HG03039 (cell line): ENCODE measurements at regions not wholly inside any gene's neighbourhood (a gene's known extent, or its start where the extent isn't known, plus 50 kb on each side); places are given as distances from the start of the nearest gene placed in this dataset.

Experiments used
- ATAC-seq: cut with Tn5 transposase; IDR thresholded peaks from one replicate; pipeline ENCODE4 v1.9.1; 2021; ENCODE audit warnings: mild to moderate bottlenecking, moderate library complexity; ENCODE audit not compliant: unreplicated experiment

- ATAC-seq = no peak
These were observed 71.7 kb upstream of the WIPF1 start for GRCh38 chr2:174669336-174669735.

DNA sequence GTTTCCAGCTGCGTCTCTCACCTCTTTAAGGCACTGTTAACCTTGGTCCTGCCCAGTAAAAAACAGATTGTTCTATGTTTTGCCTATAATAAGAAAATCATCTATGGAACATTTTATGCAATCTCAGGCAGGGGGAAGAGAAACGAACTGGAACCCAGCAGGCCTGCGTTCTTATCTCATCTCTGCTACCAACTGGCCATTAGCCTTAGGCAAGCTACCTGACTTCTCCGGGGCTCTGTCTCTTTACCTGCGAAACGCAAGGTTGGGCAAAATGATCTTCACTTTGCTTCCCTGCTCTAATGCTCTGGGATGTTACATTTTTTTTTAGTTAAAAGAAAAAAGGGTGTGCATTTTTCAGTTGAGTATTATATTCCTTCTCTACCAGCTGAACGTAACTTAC is 70.5 kb upstream of the WIPF1 start:
- ATAC-seq = no peak

DNA sequence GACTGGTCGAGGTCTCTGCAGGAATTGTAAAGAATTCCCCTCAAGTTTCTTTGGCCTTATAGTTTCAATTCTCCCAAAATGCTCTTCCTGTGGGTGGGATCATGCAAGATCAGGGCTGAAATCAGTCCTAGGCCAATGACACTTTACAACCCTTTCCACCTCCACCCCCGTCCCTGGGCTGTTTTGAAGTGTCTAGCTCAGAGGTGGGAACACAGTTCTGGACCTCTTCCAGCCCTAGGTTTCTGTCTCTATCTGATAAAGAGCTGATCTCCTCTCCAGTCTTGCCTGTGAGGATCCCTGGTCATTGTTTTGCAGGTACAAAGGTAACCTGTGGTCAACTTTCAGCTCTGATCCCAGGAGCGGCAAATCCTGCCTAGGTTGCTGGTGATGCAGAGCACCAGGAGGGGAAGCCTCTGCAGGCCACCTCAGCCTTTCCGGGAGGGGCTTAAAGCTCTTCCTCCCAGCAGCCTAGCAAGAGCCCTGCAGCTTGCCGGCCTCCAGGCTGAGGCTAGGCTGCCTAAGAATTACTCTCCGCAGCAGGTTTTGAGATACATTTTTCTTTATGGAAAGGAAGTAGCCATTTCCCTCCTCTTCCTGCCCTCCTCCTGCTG is 69.8 kb upstream of the WIPF1 start:
- no peak for ATAC-seq

DNA sequence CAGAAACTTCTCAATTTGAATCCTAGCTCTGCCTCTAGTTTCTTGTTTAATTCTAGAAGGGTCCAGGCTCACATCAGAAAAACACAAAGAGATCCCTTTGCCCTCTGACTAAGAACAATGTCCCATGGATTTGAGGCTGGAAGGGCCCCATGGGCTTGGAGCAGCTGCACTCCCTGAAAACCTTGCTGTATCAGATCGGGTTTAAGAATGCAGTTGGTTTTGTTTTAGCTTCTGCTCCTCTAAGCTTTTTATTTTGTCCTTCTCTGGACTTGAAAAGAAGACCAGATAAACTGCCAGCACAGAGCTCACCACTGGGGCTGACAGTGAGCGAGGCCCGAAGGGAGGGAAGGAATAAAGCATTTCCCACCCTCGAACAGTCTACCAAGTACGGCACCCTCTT is 69.2 kb upstream of the WIPF1 start:
- ATAC-seq = no peak

DNA sequence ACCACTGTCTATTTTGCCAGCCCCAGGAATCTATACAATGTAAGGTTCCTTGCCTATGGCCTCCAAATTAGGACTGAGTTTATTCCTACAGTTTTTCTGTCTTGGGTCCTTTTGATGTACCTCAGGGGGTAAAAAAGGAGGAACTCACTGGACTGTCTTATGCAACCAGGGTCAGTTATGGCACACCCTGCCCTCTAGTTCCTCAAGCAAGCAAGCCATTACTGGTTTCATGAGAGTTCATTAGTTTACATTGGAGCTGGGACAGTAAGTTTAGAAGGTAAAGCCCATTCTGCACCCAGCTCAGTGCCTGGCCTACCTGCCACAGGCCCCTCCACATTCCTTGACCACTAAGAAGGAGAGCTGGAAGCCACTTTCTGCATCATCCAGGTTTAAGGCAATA is 68.7 kb upstream of the WIPF1 start:
- ATAC-seq = no peak

DNA sequence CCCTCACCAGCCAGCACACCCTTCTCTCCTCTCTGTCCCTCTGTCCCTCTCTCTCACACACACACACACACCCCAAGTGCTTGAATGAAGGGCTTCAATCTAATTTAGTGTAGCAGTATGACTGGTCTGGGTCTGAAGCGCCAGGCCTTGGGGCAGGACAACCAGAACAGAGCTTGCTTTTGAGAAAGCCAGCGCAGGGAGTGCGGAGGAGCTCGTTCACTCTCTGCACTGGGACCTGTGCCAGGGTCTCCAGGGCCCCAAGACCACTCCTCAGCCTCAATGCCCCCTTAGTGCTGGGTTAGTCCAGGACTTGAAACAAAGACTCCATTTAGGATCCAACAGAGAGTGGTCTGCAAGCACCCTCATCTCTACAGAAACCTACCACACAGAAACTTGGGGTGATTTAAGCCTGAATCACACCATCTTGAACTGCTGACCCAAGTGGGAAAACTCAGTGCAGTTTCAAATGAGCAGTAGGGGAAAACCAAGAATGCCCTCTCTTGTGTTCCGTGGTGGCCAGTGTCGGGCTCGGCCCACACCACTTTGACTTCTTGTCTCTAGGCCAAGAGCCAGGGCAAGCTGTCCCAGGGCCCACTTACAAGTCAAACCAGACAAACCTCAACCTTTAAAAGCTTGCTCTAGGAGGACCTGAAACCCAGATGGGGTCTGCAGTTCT is 66.6 kb upstream of the WIPF1 start:
- ATAC-seq = no peak

DNA sequence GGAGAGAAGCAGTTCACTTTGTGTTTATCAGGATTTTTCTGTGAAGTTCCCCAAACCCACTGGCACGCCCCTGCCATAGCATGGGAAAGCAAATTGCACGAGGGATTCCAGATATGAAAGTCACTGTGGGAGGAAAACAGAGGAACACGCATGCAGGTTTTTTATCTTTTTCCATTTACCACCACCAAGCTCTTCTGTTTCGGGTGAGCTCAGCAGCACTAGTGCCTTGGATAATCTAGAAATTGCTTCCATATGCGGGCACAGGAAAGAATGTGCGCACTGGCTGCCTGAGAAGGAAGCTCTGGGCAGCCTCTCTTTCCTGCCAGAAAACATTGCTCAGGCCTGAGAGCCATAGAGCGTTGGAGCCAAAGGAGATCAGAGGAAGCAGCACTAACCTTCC is 65.9 kb upstream of the WIPF1 start:
- no peak for ATAC-seq

DNA sequence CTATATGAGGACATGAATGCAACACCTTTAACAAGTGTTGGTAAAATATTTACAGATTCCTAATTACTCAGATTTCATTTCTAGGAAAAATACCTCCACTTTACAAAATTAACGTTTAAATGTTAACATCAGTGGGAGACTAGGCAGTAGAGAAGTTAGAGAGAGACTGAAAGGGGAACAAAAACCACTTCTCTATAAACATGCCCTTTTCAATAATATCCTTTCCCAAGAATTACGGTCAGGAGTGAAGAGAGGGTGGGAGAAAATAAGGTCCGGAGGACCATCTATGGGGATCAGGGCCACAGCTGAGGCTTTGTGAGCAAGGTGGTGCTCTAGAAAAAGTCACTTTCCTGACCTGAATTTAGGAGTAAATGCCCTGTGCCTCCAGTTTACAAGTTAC is 65.3 kb upstream of the WIPF1 start:
- no peak for ATAC-seq

GRCh38 chr2:174662459-174662858 is 64.9 kb upstream of the WIPF1 start:
- ATAC-seq = no peak

- ATAC-seq = no peak
These were observed 63.5 kb upstream of the WIPF1 start for GRCh38 chr2:174660984-174661675.

- no peak for ATAC-seq
These were observed 61.7 kb upstream of the WIPF1 start for GRCh38 chr2:174659069-174659900.

DNA sequence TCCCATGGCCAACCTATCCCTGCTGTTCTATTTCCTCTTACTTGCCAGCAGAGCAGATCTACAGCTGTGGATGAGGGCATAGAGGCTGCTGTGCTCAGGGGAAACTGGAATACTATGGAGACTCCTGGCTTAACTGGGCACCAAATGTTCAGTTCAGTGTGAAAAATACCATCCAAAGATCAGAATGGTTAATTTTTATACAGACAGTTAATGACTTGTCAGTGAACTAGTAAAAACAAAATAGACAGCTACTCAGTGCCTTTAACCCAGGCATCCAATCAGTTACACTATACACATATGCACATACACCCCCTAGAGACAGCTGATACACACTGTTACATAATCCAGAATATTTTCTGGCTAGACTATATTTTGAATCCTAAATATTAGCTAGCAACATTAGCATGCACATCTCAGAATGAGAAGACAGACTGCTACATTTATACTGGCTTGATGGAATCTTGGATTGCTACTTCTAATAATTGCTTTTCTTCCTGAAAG is 59.1 kb upstream of the WIPF1 start:
- ATAC-seq = no peak

DNA sequence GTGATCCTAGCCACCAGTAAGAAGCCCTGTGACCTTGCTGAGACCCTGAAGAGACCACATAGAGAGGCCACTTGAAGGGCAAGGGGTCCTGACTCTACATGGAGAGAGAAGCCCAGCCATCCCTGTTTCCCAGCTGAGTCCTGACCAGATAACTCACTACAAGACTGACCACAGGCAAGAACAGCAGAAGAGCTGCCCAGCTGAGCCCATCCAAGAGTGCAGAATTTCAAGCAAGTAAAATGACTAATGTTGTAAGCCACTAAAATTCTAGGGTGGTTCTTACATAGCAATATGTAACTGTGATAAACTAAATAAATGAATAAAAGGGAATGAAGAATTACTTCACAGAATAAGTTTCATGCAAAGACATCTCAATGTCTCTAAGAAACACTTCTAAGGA is 58.4 kb upstream of the WIPF1 start:
- ATAC-seq = no peak

DNA sequence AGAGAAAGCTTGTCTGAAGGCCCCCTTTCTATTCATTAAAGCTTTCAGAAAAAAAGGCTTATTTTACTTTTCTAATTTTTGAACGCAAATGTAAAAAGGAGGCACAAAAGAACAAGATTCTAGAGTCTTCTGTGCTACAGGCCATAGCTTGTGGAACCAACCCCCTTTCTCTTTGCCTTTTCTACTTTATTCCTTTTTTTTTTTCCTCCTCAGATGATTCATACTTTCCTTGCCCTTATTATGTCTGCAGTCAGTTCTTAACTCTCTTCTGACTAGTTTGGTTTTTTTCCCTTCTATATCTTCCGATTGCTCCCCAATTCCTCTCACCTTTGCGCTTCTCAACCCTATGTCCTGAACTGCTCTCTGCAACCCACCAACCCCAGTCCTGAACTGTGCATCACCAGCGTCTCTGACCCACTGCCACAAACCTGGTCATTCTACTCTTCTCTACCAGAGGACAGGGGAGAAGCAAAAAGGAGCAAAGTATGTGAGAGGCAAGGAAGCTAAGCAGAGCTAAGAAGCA is 56.9 kb upstream of the WIPF1 start:
- ATAC-seq = no peak

- no peak for ATAC-seq
These were observed 51.3 kb upstream of the WIPF1 start for GRCh38 chr2:174648896-174649295.
